ENCODE measurements at regions not wholly inside any gene's neighbourhood (a gene's known extent, or its start where the extent isn't known, plus 50 kb on each side); places are given as distances from the start of the nearest gene placed in this dataset.

DNA sequence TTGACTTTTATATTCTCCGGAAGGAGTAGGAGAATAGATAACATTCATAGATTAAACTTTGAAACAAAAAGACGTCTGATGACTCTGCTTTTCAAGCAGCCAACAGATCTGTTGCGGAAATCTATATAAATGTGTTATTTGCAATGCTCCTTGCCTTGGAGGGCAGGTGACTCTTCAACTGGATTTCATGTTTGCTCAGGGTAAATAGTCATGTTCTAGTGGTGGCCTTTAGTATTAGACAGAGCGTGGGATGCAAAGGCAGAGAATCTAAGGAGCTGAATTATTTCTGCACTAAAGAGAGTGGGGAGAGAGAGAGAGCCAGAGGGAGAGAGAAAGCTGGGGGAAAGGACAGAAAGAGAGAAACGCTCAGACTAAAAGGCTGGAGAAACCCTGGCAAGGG, 454.3 kb downstream of the AJAP1 start:
- ATAC-seq (ENCODE audit: low FRiP score) (no peak), DNase-seq (ENCODE audit: low spot score) (no peak)
- TF ChIP-seq, protein P1, sequence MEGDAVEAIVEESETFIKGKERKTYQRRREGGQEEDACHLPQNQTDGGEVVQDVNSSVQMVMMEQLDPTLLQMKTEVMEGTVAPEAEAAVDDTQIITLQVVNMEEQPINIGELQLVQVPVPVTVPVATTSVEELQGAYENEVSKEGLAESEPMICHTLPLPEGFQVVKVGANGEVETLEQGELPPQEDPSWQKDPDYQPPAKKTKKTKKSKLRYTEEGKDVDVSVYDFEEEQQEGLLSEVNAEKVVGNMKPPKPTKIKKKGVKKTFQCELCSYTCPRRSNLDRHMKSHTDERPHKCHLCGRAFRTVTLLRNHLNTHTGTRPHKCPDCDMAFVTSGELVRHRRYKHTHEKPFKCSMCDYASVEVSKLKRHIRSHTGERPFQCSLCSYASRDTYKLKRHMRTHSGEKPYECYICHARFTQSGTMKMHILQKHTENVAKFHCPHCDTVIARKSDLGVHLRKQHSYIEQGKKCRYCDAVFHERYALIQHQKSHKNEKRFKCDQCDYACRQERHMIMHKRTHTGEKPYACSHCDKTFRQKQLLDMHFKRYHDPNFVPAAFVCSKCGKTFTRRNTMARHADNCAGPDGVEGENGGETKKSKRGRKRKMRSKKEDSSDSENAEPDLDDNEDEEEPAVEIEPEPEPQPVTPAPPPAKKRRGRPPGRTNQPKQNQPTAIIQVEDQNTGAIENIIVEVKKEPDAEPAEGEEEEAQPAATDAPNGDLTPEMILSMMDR (IDR thresholded peaks at IDR 0.05) = no peak

DNA sequence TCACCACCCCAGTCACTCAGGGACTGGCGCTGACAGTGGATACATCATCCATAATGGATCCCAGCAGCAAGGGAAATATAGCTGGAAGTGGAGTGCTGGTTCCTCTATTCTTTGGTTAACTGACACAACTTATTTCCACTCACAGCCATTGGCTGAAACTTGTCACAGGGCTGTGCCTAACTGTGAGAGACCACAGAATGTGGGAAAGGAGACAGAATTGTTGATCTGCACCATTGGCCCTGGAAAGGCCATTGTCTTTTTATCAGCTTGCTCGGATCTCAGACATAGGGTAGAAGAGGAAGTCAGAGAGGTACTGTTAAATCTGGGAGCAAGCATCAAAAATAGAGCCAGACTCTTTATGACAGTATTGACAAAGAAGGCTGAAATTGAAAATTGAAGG, 451.3 kb downstream of the AJAP1 start:
- TF ChIP-seq, protein P1 (IDR thresholded peaks at IDR 0.05) = no peak
- DNase-seq (ENCODE audit: low spot score) (no peak), ATAC-seq (ENCODE audit: low FRiP score) (no peak)

DNA sequence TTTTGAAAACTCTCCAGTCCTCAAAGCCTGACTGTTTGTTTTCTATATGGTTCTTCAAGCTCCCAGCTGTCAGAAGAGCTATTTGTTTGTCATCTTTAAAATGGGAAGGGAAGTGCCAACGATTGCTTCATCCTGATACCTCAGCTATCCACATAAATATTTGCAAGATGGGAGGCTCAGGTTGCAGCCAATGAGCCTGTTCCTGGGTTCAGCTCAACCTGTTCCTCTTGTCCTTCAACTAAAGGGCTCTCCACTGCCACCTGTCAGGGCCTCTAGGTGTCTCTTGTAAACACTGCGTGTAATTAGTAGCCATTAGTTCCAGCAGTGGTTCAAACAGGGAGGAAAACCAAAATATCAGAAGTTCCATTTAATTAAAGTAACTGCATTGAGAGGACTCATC, 445.1 kb downstream of the AJAP1 start:
- no peak for ATAC-seq (ENCODE audit: low FRiP score)
- TF ChIP-seq, protein P1 (IDR thresholded peaks at IDR 0.05) = no peak
- DNase-seq (ENCODE audit: low spot score) = no peak

DNA sequence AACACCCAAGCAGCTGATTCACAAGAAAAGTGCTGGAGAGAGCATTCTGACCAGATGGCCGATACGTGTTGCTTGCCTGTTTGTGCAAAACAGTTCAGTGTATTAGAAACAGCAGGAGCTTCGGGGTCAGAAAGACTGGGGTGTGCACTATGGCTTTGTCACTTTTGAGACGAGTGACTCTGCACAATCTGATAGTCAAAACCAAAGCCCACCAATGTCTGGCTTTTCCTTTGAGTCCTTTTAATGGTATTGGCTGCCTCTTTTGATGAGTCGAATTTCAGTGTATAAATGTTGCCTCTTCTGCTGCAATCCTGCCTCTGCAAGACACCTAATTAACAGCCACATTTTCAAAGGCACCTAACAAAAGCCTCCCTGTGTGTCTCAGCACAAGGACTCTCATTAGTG, 444.6 kb downstream of the AJAP1 start:
- TF ChIP-seq, protein P1 (IDR thresholded peaks at IDR 0.05) = no peak
- ATAC-seq (ENCODE audit: low FRiP score) (no peak), DNase-seq (ENCODE audit: low spot score) (no peak)

DNA sequence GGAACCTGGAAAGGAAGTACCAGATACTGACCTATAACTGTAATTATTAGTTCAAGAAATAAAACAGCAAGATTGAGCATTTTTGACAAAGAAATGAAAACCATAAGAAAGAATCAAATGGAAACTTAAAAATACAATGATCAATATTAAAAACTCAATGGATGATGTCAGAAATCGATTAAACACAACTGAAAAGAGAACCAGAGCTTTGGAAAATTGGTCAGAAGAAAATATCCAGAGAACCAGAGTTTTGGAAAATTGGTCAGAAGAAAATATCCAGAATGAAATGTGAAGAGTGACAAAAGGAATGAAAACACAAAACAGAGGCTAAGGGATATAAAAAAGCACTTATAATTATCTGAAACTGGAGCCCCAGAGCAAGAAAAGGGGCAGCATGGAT, 438.6 kb downstream of the AJAP1 start:
- TF ChIP-seq, protein P1 (IDR thresholded peaks at IDR 0.05) = no peak
- DNase-seq (ENCODE audit: low spot score) (no peak), ATAC-seq (ENCODE audit: low FRiP score) (no peak)

DNA sequence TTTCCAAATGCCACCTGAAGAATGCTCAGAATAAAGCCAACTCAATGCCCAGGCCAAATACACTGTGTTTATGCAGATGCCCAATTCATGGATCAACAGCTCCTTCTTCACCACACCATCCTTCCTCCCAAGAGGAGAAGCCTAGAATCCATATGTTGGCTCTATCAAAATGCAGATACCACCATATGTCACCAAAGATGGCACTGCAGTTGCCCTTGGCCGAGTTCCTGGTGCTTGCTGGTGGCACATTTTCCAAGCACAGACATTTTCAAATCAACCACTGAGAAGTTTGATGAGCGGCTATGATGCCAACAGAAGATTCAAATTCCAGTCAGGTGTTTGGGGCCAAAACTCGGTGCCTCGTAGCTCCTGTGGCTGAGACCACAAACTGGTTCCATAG, 430.3 kb downstream of the AJAP1 start:
- TF ChIP-seq, protein P1 (IDR thresholded peaks at IDR 0.05) = no peak

DNA sequence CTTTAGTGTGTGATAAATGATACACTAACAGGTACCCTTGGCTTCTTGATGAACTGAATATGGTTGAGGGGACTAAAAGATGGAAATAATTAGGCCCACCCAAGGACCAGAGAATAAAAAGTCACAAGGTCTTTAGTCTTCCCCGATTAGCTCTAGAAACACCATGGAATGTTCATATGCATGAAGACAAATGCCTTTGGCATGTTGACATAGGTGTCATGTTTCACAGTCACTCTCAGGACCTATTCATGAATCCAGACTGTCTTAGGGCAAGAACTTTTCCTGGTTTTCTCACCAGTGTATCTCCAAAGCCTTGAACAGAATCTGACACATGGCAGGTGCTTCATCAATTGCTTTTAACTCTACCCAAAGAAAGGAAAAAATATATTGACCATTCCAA, 412.8 kb downstream of the AJAP1 start:
- TF ChIP-seq, protein P1 (IDR thresholded peaks at IDR 0.05) = no peak
- no peak for ATAC-seq (ENCODE audit: low FRiP score)
- no peak for DNase-seq (ENCODE audit: low spot score)

More for the DNA sequence above, 430.3 kb downstream of the AJAP1 start:
- DNase-seq (ENCODE audit: low spot score) (no peak), ATAC-seq (ENCODE audit: low FRiP score) (no peak)

Measured in omental fat pad (tissue), 3 donors.